Ascending aorta (tissue), 2 donors: ENCODE measurements at regions not wholly inside any gene's neighbourhood (a gene's known extent, or its start where the extent isn't known, plus 50 kb on each side); places are given as distances from the start of the nearest gene placed in this dataset.

ENCODE experiments used
- DNase-seq, 2 donors: peaks; one replicate each; pipeline ENCODE4 v3.0.0-alpha.2; 2019; ENCODE audit warnings: low spot score in 2 of 2
- H3K27ac ChIP-seq, 2 donors: fragments of 200-600 bp; sonication (generic); one replicate each; pipeline ENCODE4 v1.5.1; 2016 to 2017; ENCODE audit warnings: mild to moderate bottlenecking in 1 of 2
- H3K27me3 ChIP-seq: fragments of 200-600 bp; sonication (generic); one replicate; pipeline ENCODE4 v1.5.1; 2017
- H3K36me3 ChIP-seq, 2 donors: fragments of 200-600 bp; sonication (generic); one replicate each; pipeline ENCODE4 v1.5.1; 2016
- H3K4me1 ChIP-seq, 2 donors: fragments of 200-600 bp; sonication (generic); one replicate each; pipeline ENCODE4 v1.5.1; 2016 to 2017; ENCODE audit warnings: mild to moderate bottlenecking in 1 of 2
- H3K4me3 ChIP-seq, 2 donors: fragments of 200-600 bp; sonication (generic); one replicate each; pipeline ENCODE4 v1.5.1; 2016 to 2017; ENCODE audit warnings: mild to moderate bottlenecking in 1 of 2
- H3K9me3 ChIP-seq, 2 donors: fragments of 200-600 bp; sonication (generic); one replicate each; pipeline ENCODE4 v1.5.1; 2016
- CTCF ChIP-seq, 3 experiments: fragments of 200-600 bp in 2 of 3; fragments of 450-650 bp in 1 of 3; sonication (generic) in 2 of 3; IDR thresholded peaks; one replicate each; pipeline ENCODE4 v1.5.1; 2016 to 2019; ENCODE audit warnings: antibody characterized with exemption in 3 of 3, mild to moderate bottlenecking in 1 of 3, moderate library complexity in 1 of 3
- intact Hi-C: fragments of 100-400 bp; cut with DNase I; formaldehyde crosslinking; loops from one replicate; pipeline ENCODE4 v1.15.1; 2023

DNA sequence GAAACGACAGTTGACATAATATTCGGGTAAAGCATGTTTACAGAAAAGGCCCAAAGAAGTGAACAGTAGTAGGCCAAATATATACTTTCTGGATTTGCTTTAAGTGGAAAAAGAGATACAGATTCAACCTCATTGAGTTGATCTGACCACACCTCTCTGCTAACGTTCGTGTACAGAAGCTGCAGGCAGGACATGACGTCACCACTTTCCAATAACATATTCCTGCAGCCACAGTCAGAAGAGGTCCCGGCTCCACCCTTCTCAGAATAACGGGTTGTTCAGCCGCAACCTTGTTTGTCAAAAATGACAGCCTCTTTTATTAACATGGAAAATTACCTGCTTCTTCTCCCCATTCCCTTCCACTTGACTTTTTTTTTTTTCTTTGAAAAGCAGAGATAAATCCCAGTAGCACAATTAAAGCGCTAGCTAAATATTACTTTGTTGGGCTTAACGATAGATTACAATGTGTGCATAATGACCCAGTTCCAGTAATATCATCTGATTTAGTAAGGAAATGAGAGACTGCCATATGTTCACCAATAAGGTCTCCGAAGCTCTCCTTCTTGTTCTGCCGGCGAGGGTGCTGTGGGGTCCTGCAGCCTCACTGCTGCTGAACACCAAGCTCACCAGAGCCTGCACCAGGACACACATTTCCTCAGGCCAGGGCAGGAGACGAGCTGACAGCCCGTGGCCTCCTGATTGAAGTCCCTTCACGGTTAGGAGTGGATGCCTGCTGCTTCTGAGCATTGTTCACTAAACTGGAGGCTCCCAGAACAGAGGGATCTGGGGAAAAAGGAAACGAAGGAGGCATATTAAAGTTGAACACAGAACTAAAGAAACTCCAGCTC lies 451.0 kb upstream of the SALL3 start:
- H3K36me3 ChIP-seq: no peaks in the 10 kb centered on the region
- H3K9me3 ChIP-seq: no peaks in the 10 kb centered on the region
- no peak overlapping the region for H3K4me3 ChIP-seq
- H3K27me3 ChIP-seq: no peaks in the 10 kb centered on the region
- DNase-seq: no peak
- intact Hi-C loops: no loop called here
- no peak overlapping the region for H3K27ac ChIP-seq
- H3K4me1 ChIP-seq: peaks cover 0 to 6% of the 10 kb centered on the region in 2 donors
- TF ChIP-seq CTCF (IDR thresholded peaks at IDR 0.05): no peak

DNA sequence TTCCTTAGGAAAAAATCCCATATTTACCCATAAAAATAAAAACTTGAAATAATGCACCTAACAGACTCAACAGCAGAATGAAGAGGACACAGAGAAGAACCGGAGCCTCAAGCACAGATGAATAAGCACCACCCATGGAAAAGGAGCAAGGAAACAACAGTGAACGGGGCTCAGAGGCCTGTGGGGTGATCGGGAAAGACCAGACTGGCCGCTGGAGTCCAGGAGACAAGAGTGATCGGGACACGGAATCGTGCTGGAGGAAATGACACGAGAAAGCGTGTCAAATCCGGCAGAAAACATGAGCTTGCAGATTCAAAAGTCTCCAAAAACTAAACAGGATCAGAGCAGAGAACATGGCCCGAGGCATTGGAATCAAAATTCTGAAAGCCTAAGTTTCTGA lies 448.0 kb upstream of the SALL3 start:
- no peak overlapping the region for H3K27ac ChIP-seq
- no peak for DNase-seq
- no peaks in the 10 kb centered on the region for H3K36me3 ChIP-seq
- intact Hi-C loops: no loop called here
- TF ChIP-seq CTCF (IDR thresholded peaks at IDR 0.05): no peak
- H3K4me3 ChIP-seq: no peak overlapping the region
- H3K27me3 ChIP-seq: no peaks in the 10 kb centered on the region
- H3K4me1 ChIP-seq: no peaks in the 10 kb centered on the region
- no peaks in the 10 kb centered on the region for H3K9me3 ChIP-seq

DNA sequence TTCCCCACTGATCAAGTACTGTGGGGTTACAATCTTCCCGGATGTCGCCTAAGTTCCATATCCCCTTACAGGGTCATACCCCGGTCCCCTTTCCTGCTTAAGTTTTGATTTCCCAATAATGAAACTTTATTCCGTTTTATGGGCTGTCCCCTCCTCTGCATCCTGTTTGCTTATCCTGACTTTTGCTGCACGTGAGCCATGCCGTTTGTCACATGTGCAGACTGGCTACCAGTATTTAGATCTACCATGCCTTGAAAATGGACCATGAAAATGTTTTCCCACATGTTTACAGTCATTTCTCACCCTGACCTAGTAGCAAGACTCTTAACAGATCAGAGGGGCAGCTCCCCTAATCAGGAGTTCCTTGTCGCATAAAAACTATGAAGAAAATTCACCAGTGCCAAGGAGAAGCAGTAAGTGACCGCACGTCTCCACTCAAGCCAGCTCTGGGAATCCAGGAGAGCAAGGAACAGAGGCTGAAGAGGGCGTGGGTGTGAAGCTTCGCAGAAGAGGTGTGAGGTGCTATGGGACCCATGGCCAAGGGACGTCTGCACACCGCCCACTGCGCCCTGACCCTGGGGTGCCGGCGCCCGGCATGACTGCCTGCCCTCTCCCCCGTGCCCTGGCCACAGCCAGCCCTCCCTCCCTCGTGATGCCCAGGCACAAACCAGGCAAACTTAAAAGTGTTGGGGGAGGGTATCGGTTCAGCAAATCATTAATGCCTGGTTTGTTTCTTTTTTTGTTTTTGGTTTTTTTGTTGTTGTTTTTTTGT lies 440.8 kb upstream of the SALL3 start:
- Histone ChIP-seq H3K36me3 (no peaks in the 10 kb centered on the region), H3K27me3 (no peaks in the 10 kb centered on the region), H3K27ac (no peak overlapping the region), H3K4me1 (no peaks in the 10 kb centered on the region), H3K9me3 (no peaks in the 10 kb centered on the region), H3K4me3 (no peak overlapping the region)
- TF ChIP-seq CTCF (IDR thresholded peaks at IDR 0.05): no peak
- intact Hi-C loops: no loop called here
- no peak for DNase-seq

DNA sequence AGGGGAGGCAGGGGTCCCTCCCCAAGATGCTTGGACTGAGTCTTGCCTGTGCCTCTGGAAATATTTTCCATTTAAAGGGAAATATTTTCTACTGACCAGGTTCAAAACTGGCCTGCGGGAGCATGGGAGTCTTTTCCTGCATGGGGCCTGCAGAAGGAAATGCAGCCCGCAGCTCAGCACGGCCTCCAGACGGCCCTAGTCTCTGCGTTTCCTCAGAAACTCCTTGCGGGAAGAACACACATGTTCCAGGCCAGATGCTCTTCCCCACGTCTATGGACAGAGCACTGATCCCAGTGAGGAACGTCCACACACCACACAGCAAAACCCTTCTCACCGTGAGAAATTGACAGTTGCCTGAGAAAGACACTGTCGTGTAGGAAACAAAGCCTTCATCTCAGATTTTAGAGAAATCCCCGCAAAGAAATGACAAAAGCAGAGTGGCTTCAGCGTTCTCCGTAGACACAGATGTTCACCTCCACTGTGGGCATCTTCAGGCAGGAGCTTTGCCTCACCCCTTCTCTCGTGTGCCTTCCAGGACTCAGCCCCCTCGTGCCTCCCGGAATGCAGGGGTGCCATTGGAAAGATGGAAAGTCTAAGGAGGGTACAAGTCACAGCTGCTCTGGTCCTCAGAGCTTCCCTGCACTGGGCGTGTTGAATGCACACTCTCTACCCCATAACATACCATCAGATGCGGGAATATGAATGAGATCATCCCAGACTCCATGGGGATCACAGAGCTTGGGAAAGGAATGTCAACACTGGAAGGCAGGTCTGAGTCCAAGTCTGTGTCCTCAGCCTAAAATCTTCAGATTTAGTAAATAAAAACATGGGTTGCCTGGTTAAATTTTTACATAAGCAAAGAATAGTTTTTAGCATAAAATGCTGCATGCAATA lies 438.7 kb upstream of the SALL3 start:
- Histone ChIP-seq H3K36me3 (no peaks in the 10 kb centered on the region), H3K27ac (no peak overlapping the region), H3K4me3 (no peak overlapping the region), H3K27me3 (no peaks in the 10 kb centered on the region), H3K9me3 (no peaks in the 10 kb centered on the region), H3K4me1 (no peaks in the 10 kb centered on the region)
- intact Hi-C loops: no loop called here
- DNase-seq: no peak
- TF ChIP-seq CTCF (IDR thresholded peaks at IDR 0.05): no peak

DNA sequence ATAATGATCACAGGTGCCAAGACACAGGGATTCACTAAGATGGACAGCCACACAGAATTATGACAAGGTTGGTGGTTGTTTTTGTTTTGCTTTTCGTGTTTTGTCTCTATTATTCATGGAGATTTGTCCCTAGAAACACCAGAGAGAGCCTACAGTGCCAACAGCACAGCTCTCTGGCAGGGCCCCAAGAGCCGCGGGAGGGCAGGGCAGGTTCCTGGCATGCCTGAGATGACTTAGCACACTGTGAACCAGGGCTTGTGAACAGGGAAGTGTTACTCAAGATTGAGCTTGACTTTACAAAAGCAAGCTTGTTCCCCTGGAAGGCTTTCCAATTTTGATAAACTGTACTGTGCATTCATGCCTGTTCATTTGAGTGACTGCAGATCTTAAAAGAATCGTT lies 437.4 kb upstream of the SALL3 start:
- no peaks in the 10 kb centered on the region for H3K9me3 ChIP-seq
- intact Hi-C loops: no loop called here
- H3K4me3 ChIP-seq: no peak overlapping the region
- H3K36me3 ChIP-seq: no peaks in the 10 kb centered on the region
- no peaks in the 10 kb centered on the region for H3K27me3 ChIP-seq
- TF ChIP-seq CTCF (IDR thresholded peaks at IDR 0.05): no peak
- no peak overlapping the region for H3K27ac ChIP-seq
- peak in 1 of 2 donors; percentile 74 for DNase-seq
- no peaks in the 10 kb centered on the region for H3K4me1 ChIP-seq
